Adrenal gland (tissue), 9 donors: ENCODE measurements at regions not wholly inside any gene's neighbourhood (a gene's known extent, or its start where the extent isn't known, plus 50 kb on each side); places are given as distances from the start of the nearest gene placed in this dataset.
"Not testable (repeated sequence)": the region's sequence is repeated elsewhere in the genome, so short reads cannot be mapped to it uniquely, and the experiment has no call there.

ENCODE experiments used
- DNase-seq, 7 donors: peaks; one replicate each; pipeline ENCODE4 v3.0.0-alpha.2; 2019 to 2020
- H3K27ac ChIP-seq, 5 donors: fragments of 200-600 bp; sonication (generic) in 4 of 5; 1 replicate in 3 of 5; 2 replicates in 2 of 5; pipeline versions ENCODE4 v1.5.1 to v1.8.0; 2016 to 2020; ENCODE audit warnings: mild to moderate bottlenecking in 1 of 5
- H3K27me3 ChIP-seq: fragments of 200-600 bp; 2 replicates; pipeline ENCODE4 v1.8.0; 2021
- H3K36me3 ChIP-seq, 2 donors: fragments of 200-600 bp; replicated peaks in 1 of 2; 1 replicate in 1 of 2; 2 replicates in 1 of 2; pipeline versions ENCODE4 v1.5.1 to v1.8.0; 2018 to 2022
- H3K4me1 ChIP-seq, 2 donors: fragments of 200-600 bp; replicated peaks in 1 of 2; 1 replicate in 1 of 2; 2 replicates in 1 of 2; pipeline versions ENCODE4 v1.5.1 to v1.8.0; 2018 to 2021
- H3K4me3 ChIP-seq, 4 donors: fragments of 200-600 bp; sonication (generic) in 3 of 4; one replicate each; pipeline ENCODE4 v1.5.1; 2016 to 2018
- H3K9me3 ChIP-seq, 3 donors: fragments of 200-600 bp; sonication (generic) in 1 of 3; replicated peaks in 1 of 3; 1 replicate in 2 of 3; 2 replicates in 1 of 3; pipeline versions ENCODE4 v1.5.1 to v1.8.0; 2016 to 2021
- CTCF ChIP-seq, 6 experiments: fragments of 450-650 bp in 4 of 6; fragments of 200-600 bp in 2 of 6; sonication (generic) in 1 of 6; IDR thresholded peaks; 1 replicate in 5 of 6; 2 replicates in 1 of 6; pipeline versions ENCODE4 v1.5.1 to v1.8.0; 2016 to 2021; ENCODE audit warnings: antibody characterized with exemption in 6 of 6, mild to moderate bottlenecking in 2 of 6, moderate library complexity in 1 of 6
- POLR2A ChIP-seq, 2 donors: fragments of 450-650 bp; IDR thresholded peaks; one replicate each; pipeline ENCODE4 v1.6.1; 2017; ENCODE audit warnings: antibody characterized with exemption in 2 of 2, mild to moderate bottlenecking in 2 of 2, moderate library complexity in 1 of 2
- WGBS, 4 donors: extraction: QIAGEN DNeasy Blood & Tissue Kit in 2 of 4; methylation state at CpG; one replicate each; pipeline versions ENCODE4 v1.1.5 to v1.1.7; 2013 to 2017; 5-methylcytosine and 5-hydroxymethylcytosine counted together
- intact Hi-C, 2 donors: fragments of 100-400 bp; cut with DNase I; formaldehyde crosslinking; loops; one replicate each; pipeline versions ENCODE4 v1.14.1 to v1.15.0; 2022 to 2023
- donor health status: healthy with polysubstance abuse.
- donor health status: Bipolar disorder and iron deficiency.
- donor health status: DM: yes; HTN: yes; CAD: no.
- donor health status: DM: no; HTN: no; CAD: no.
- donor health status: DM: no; HTN: no; CAD: no.

GRCh38 chr4:129994715-129995114 is 898.8 kb downstream of the C4orf33 start:
- Histone ChIP-seq H3K27ac (no peak overlapping the region), H3K9me3 (no peaks in the 10 kb centered on the region), H3K4me1 (no peaks in the 10 kb centered on the region), H3K4me3 (no peak overlapping the region), H3K27me3 (no peaks in the 10 kb centered on the region), H3K36me3 (no peaks in the 10 kb centered on the region)
- WGBS, 4 donors: 67 to 80% (median 74%) methylated on average over 4 of the region's 4 CpGs
- DNase-seq: no peak
- intact Hi-C loops: no loop called here
- TF ChIP-seq POLR2A (IDR thresholded peaks at IDR 0.05) (no peak), CTCF (IDR thresholded peaks at IDR 0.05) (no peak)

- Histone ChIP-seq H3K27me3 (no peaks in the 10 kb centered on the region), H3K36me3 (no peaks in the 10 kb centered on the region), H3K27ac (no peak overlapping the region), H3K4me3 (no peak overlapping the region), H3K9me3 (no peaks in the 10 kb centered on the region), H3K4me1 (no peaks in the 10 kb centered on the region)
- 72 to 83% (median 81%) methylated on average over 6 to 7 of the region's 7 CpGs for WGBS, 4 donors
- intact Hi-C loops: no loop called here
- TF ChIP-seq CTCF (IDR thresholded peaks at IDR 0.05): no peak
- TF ChIP-seq POLR2A (IDR thresholded peaks at IDR 0.05): no peak
- no peak for DNase-seq
These were observed 902.6 kb downstream of the C4orf33 start for GRCh38 chr4:129998436-129999150.

GRCh38 chr4:129999156-129999555 is 903.2 kb downstream of the C4orf33 start:
- TF ChIP-seq CTCF (IDR thresholded peaks at IDR 0.05): no peak
- no peak for TF ChIP-seq POLR2A (IDR thresholded peaks at IDR 0.05)
- no peaks in the 10 kb centered on the region for H3K4me1 ChIP-seq
- H3K27ac ChIP-seq: no peak overlapping the region
- H3K27me3 ChIP-seq: no peaks in the 10 kb centered on the region
- no peak overlapping the region for H3K4me3 ChIP-seq
- no peaks in the 10 kb centered on the region for H3K9me3 ChIP-seq
- H3K36me3 ChIP-seq: no peaks in the 10 kb centered on the region
- intact Hi-C loops: no loop called here
- DNase-seq: no peak

- Histone ChIP-seq H3K4me3 (no peak overlapping the region), H3K27me3 (no peaks in the 10 kb centered on the region), H3K9me3 (no peaks in the 10 kb centered on the region), H3K4me1 (no peaks in the 10 kb centered on the region), H3K27ac (no peak overlapping the region), H3K36me3 (no peaks in the 10 kb centered on the region)
- DNase-seq: no peak
- TF ChIP-seq POLR2A (IDR thresholded peaks at IDR 0.05) (no peak), CTCF (IDR thresholded peaks at IDR 0.05) (no peak)
- intact Hi-C loops: no loop called here
These were observed 912.5 kb downstream of the C4orf33 start for GRCh38 chr4:130008461-130008860.

GRCh38 chr4:130012806-130013205 is 916.9 kb downstream of the C4orf33 start:
- 94 to 97% (median 96%) methylated on average over 5 to 29 of the region's 29 CpGs for WGBS, 4 donors

More at GRCh38 chr4:130012806-130013205, 916.9 kb downstream of the C4orf33 start:
- DNase-seq, intact Hi-C loops, H3K4me3 ChIP-seq, H3K27me3 ChIP-seq, H3K9me3 ChIP-seq, H3K27ac ChIP-seq, H3K36me3 ChIP-seq, H3K4me1 ChIP-seq: not testable (repeated sequence)
